Stimulated activated CD4-positive, alpha-beta T cell treated with anti-CD3 and anti-CD28 coated beads, Interleukin-12 subunit alpha, Interleukin-12 subunit beta, amount 100 ng/mL, for 4 hours (primary cell): ENCODE measurements at regions not wholly inside any gene's neighbourhood (a gene's known extent, or its start where the extent isn't known, plus 50 kb on each side); places are given as distances from the start of the nearest gene placed in this dataset.
"Not testable (repeated sequence)": the region's sequence is repeated elsewhere in the genome, so short reads cannot be mapped to it uniquely, and the experiment has no call there.

ENCODE experiments used
- DNase-seq: peaks from one replicate; pipeline ENCODE4 v3.0.0-alpha.2; 2020

DNA sequence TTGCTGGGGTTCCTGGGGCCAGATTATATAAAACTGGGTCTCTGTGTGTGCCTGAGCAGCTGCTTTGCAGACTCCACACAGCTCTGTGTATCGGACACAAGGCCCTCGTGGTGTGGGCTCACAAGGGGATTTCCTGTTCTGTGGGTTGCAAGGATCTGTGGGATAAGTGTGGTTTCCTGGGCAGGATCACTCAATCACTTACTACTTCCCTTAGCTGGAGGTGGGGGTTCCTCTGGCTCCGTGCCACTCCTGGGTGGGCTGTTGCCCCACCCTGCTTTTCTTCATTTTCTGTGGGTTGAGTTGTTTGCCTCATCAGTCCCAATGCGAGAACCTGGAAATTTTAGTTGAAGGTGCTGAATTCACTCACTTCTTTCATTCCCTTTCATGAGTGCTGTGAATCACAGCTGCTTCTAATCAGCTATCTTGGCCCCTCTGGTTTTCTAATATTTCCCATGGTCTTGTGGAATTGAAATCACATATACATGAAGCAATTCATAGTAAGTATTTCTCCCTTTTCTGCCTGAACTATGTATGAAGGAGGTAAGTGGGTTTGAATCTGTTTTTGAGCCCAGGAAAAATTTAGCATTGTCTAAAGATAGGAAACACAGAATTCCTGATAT is 196.3 kb downstream of the DCDC2C start:
- no peak for DNase-seq

DNA sequence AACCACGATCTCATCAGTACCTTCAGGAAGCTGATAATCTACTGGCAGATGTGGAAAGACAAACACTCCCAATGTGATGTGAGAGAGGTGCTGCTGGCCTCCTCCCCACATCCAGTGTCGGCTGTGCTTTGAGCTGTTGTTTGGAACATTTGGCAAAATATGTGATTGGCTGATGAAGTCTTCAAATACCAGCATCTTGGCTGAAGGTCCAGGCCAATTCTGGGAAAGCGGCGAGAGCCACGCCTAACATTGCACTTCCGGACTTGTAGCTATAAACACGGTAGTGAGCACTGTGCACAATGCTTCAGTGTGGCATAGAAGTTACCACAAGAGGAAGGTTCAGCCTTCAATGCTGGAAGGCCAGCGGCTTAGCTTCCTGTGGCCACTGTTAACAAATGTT is 198.8 kb downstream of the DCDC2C start:
- DNase-seq = no peak

DNA sequence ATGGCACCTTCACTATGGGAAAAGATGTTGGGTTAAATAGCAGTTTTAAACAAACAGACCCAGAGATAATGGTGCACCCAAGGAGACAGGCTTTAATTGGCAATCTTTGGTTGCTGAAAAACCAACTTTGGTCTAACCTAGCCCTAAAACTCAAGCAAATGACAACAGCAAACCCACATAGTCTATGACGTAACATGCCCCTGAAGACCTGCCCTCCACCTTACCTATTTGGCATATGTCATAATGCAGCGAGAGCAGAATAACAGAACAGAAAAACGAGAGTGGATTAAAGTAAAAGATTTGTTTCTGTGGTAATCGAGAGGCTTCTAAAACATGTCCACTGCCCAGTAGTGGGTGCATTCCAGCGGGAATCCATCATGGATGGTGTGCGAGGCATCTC is 200.7 kb downstream of the DCDC2C start:
- DNase-seq = no peak

DNA sequence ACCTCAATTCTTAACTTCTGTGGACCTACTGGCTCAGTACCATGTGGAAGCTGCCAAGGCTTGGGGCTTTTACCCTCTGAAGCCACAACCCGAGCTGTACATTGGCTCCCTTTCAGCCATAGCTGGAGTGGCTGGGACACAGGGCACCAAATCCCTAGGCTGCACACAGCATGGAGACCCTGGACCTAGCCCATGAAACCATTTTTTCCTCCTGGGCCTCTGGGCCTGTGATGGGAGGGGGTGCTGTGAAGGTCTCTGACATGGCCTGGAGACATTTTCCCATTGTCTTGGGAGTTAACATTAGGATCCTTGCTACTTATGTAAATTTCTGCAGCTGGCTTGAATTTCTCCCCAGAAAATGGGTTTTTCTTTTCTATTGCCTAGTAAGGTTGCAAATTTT is 205.1 kb downstream of the DCDC2C start:
- not testable (repeated sequence) for DNase-seq

DNA sequence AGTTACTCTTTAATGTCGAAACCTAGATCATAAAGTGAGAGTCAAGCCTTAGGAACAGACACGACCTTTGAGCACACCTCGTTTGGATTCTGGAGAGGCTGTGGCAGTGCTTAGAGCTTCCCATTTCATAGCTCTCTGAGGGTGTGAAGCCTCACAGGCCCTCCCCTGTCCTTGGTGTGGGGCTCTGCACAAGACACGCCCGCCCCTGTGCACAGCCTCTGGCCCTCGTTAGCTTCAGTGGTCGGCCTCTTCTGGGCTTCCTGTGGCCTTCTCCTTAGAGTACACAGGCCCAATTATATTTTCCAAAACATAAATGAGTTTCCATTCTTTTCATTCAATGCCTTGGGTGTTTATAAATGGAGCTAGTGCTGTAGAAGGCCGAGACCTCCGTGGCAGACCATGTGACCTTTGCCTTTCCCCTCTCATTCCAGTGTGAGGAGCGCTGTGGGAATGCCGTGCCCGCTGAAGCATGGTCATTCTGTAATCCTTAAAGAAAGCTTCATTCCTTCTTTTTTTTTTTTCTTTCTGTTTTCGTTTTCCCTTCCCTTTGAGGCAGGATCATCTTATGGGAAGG is 208.6 kb downstream of the DCDC2C start:
- no peak for DNase-seq

DNA sequence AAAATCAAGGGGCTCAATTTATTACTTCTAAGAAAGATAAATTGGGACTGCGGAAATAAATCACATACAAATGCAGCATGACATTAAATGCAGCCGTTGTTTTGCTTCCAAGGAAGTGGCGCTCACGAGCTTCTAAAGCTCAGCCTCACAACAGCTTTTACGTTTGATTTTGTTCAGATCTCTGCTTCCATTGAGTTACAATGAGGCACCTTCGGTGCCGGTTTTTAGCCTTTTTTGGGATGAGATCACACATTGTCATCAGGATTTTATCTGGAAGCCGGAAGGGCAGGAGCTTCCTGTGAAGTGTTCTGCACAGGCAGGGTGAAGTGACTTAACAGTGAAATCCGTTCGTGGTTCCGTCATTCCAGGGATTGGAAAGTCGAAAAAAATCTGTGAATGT is 209.8 kb downstream of the DCDC2C start:
- DNase-seq = no peak

DNA sequence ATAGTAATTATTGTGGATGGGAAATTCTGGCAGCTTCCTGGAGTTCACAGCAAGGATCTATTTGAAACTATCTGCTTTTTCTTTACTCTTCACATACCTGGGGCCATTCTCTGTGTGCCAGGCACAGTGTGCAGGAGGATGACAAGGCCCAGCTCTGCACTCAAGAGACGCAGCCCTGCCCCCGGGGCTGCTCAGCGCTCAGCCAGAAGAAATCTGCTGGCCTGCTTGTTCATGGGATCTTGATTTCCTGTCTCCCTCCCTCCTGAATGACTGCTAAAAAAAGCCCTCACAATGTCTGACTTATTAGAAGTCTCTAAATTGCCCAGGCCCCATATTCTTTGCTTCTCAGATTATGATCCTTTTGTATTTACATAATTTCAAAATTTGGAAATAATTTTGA is 210.9 kb downstream of the DCDC2C start:
- no peak for DNase-seq

DNA sequence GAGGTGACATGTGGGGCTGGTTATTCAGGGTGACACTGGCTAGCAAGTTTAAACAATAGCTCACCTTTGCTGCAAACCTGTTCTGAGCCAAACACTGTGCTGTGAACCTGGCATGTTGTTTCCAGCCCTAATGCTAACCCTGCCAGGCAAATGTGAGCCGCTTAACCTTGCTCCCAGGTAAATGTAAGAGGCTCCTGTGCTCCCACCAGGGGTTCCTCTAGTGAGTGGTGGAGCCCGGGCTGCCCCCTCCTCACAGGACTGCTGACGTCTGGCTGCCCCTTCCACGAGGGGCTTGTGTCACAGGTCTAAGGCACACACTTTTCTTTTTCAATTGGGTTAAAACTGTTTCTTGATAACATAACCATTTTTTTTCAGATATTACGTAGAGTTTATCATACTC is 223.7 kb downstream of the DCDC2C start:
- no peak for DNase-seq

DNA sequence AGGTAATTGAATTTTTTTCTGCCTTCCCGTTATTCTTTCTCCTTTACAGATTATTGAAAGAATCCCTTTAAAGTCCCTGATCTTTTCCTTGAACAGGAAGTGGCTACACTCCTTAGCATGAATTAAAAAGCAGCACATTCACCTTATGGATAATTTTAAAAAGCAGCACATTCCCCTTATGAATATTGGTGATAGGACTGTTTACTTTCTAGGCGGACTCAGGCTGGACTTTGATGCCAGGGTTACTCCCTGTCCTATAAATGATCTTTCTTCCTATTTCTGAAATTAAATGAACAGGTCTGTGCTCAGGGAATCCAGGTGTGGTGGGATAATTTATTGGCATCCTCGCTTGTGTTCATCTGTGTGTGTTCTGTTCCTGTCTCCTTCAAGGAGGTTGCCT is 226.0 kb downstream of the DCDC2C start:
- no peak for DNase-seq

DNA sequence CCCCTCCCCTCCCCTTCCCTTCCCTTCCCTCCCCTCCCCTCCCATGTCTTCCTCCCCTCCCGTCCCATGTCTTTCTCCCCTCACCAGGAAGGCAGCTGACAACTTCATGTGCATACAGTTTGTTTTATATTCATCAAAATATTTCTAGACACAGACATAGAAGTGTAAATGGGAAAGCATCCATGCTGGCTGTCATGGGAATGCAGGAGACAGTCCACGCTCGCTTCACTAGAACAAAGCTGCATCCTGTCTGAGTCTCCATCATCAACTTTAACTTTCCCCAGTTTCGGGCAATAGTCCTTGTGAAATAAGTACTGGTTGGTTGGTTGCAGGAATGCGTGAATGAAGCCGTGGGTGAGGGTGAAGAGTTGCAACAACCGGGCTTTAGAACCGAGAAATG is 226.9 kb downstream of the DCDC2C start:
- DNase-seq = no peak

DNA sequence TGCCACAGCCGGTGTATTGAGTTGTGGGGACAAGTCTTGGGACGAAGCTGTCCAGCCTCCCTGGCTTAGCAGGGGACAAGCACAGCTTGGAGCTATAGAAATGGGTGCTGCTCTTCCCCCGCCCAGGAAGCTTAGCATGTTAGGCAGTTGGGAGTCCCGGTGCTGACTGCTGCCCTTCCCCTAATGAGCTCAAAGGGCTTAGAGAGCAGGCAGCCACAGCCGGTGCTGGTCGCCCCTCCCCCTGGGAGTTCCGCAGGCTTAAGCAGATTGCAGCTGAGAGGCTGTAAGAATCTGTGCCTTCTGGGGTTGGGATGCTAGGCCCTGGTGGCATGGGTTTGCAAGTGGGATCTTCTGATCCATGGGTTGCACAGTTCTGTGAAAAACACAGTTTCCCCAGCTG is 237.3 kb downstream of the DCDC2C start:
- DNase-seq = no peak

DNA sequence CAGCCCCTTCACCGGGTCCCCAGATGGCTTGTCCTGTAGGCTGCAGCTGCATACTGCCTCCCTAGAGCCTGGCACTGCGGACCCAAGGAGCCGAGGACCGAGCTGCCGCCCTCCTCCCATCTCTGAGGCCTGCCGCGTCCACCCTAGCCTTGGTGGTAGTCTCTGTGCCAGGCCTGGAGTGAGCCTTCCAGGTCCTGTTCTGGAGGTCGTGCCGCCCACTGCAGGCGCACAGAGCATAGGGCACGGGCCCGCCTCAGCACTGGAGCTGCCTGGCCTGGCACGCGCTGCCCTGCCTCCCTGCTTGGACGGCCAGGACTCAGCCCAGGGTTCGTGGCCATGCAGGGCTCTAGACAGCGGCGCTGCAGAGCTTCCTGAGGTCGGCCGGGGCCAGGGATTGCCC is 239.5 kb downstream of the DCDC2C start:
- no peak for DNase-seq

DNA sequence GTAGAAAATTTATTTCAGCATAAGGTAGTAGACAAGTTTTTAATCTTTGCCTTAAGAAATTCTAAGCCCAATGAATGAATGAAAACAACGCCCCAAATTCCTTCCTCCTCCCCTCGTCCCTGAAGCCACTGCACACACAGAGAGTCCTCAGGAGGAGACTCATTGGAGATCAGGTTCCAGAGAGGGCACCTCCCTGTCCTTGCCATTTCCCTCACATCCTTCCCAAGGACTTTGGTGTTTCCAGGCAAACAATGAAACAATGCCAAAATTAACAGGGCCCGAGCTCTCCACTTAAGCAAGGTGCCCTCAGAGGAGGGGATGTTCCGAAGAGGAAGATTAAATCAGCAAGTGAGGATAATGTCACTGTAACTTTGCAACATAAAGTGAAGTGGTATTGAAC is 240.7 kb downstream of the DCDC2C start:
- DNase-seq = no peak

DNA sequence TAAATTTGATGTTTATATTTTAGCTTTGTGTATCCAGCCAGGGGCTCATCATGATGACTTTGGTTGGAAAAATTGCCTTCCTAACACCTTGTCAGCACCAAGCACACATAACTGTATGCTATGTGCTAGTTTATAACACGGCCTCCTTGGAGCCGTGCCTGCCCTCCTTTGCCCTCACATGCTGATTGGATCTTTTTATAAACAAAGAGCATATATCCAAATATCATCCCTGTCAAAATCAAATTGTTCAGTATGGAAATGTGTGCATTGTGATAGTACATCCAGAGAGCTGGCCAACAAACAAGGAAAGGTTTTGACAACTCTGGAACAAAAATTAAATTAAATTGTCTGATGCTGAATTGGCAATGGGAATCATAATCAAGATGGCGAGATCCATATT is 241.5 kb downstream of the DCDC2C start:
- DNase-seq = no peak

DNA sequence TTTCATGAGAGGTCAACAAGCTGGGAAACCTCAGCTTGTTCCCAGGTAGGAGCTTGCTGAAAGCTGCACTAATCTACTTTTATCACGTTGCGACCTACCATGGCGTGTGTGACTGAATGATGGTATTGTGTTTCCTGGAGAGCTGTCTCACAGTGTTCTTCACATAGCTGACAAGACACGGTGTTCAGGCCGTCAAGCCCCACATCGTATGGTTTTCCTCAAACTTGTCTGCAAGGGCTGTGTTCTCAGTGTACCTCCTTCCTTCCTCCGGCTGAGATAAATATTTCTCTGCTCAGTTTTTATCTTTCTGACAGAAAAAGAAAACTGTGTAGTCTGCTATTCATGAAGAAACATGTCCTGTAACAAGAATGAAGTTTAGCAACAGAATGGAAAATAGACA is 244.8 kb downstream of the DCDC2C start:
- no peak for DNase-seq

DNA sequence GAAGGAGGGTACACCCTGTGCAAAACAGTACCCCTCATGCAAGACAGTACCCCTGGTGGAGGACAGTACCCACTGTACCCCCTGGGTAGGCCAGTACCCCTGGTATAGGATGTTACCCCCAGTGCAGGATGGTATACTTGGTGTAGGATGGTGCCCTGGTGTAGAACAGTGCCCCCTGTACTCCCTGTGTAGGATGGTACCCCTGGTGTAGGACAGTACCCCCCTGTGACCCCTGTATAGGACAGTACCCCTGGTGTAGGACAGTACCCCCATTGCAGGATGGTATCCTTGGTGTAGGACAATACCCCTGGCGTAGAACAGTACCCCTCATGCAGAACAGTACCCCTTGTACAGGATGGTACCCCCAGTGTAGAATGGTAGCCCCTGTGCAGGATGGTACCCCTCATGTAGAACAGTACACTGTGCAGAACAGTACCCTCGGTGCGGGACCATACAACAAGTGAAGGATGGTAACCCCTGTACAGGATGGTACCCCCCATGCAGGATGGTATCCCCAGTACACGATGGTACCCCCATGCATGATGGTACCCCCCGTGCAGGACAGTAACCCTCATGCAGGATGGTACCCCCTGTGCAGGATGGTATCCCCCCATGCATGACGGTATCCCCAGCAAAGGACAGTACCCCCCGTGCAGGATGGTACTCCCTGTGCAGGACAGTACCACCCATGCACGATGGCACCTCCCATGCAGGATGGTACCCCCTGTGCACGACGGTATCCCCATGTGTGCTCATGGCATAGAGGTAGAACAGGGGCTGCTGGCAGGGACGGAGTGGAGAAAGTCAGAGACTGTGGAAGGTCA is 248.0 kb downstream of the DCDC2C start:
- DNase-seq = no peak

DNA sequence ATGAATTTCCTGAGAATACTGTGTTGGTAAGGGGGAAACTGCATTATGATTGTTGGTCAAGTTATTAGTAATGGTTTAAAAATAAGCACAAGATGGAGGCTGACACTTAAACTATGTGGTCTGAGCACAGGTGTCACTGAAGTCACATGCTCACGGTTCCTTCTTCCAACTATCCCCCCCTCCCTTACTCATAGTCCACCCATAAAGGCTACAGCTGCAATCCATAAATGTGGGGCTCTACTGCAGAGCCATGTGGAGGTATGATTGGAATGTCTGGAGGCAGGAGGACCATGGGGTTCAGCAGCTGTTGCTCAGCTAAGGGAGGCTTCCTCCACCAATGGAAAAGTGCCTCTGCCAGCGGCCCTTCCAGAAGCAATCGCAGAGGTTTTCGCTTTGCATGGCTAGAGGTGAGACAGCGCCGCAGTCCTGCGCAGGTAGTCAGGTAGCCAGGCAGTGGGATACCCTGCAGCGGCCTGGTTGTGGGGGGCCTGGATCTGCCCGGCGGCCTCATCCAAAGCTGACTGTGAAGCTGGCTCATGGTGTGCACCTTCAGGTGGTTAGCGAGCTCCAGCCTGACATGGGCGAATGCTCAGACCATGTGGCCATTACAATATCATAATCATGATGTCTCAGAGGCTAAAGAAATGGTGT is 249.6 kb downstream of the DCDC2C start:
- no peak for DNase-seq

DNA sequence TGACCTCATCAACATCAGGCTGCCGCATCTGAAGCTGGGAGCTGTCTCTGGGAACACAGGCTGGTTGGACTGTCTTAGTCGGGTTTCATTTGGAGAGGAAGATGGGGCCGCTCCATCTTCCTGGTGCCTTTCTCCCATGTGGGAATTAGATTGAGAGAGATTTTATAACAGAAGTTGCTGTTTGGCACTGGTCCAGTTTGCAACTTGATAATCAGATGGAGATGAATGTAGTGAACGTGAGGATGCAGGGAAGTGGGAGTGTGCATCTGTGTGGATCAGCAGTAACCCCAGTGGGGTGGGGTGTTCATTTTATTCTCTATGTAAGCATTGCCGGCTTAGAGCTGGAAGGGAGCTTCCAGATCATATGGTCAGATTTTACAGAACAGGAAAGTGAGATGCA is 250.9 kb downstream of the DCDC2C start:
- DNase-seq = no peak

DNA sequence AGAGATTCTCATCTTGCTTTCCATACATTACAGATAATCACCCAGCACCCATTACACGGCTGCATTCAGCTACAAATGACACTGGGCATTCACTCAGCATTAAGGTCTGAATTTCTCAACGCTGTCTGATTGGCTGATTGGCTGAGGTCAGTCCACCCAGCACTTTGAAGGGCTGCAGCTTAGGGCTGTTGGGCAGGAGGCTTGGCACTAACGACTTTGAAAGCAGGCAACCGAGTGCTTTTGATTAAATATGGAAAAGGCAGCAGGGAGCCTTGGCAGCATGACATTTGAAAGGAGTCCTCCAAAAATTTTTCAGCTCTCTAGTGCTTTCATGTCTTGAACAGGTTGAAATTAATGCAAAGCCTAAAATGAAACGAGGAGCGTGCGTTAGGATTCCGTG is 253.0 kb downstream of the DCDC2C start:
- DNase-seq = no peak

DNA sequence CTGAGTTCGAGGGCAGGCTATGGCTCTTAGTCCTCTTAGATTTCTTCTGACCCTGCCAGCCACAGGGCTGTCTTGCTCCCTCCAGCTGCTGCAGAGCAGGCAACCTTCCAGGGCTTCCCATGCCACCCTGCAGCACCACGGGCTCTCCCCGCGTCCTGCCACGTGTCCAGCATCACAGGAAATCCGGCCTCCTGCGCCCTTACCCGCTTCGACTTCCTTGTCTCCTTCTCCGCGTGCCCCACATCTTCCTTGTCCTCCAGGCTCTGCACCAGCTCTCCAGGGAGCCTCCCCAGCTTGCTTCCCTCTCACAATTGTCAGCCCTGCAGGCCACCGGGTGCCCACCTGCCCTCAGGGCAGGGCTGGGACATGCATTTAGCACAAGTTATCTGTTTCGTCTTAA is 253.5 kb downstream of the DCDC2C start:
- DNase-seq = no peak

DNA sequence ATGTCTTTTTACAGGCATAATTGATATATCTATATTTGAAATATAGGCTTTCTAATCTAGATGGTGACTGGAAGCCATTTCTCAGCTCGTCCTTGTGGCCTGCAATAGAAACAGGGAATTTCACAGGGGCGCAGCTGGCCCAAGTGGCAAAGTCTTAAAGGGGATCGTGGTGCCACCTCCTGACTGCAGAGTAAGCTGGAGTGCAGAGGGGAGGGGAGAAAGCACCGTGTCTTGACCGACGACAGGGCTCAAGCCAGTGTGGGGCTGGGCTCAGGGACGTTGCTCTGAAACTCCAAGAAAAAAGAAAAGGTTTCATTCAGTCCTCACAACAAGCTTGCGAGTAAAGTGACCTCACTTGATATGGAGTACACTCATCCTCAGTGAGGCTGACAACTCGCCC is 255.1 kb downstream of the DCDC2C start:
- no peak for DNase-seq

DNA sequence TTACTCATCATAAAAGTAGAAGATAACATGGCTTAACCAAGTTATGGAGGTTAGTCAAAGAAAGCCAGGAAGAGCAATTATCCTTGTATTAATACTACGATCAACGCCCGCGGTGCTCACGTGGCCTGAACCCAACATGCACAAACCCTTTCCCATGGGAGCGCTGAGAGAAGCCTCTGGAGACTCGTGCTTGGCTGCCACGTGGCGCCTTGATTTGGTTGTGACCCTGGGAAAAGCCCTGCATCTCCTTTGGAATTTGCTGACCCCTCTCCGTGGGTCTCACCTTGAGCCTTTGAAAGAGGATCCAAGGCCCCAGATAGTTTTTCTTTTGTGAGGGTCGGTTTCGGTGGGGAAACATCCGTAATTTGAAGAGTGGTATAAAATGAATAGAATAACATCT is 255.6 kb downstream of the DCDC2C start:
- no peak for DNase-seq

DNA sequence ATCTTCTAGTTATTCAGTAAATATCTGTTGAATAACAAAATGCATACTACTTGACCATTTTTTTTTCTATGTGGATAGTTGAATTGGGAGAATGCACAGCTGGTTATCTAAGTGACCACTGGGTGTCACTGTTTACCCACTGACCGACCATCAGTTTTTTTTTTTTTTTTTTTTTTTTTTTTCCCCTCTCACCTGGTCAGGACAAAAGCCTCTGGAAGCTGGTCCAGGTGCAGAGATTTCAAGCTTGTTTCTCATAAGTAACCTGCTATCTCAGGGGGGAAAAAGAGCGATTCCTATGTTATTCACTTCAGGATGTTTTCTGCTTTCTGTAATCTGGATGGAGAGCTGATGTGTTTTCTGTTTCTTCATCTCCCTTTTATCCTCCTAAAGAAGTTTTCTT is 256.0 kb downstream of the DCDC2C start:
- no peak for DNase-seq

DNA sequence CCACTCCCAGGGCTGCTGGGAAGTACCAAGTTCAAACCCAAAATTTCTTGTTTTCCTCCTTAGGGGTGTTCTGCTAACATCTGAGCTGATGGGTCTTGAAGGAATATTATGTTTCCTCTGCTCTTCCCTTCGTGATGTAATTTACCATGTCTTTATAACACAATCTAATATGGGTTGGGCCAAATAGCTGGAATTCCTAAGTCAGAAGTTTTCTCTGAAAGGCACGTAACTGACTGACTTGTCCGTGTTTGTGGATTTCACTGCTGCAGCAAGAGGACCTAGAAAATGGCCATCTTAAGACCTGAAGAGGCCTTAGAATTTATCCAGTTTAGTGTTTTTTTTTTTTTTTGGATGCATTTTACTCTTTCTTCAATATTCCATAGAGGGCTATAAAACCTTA is 256.7 kb downstream of the DCDC2C start:
- no peak for DNase-seq
